ENCODE measurements at regions not wholly inside any gene's neighbourhood (a gene's known extent, or its start where the extent isn't known, plus 50 kb on each side); places are given as distances from the start of the nearest gene placed in this dataset.
"Not testable (repeated sequence)": the region's sequence is repeated elsewhere in the genome, so short reads cannot be mapped to it uniquely, and the experiment has no call there.

DNA sequence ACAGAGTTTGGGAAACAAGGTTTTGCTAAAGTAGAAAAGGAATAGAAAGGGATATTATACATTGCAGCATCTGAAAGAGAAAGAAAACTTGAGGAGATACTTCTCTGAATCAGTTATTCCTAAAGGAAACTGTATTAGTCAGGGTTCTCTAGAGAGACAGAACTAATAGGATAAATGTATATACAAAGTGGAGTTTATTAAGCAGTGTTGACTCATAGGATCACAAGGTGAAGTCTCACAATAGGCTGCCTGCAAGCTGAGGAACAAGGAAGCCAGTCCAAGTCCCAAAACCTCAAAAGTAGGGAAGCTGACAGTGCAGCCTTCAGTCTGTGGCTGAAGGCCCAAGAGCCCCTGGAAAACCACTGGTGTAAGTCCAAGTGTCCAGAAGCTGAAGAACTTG is 167.6 kb upstream of the TMEM106B start:
- POLR2A ChIA-PET (ENCODE audit: unreplicated experiment); H3K79me1 ChIP-seq (ENCODE audit: low read depth in 1 of 2, low read length in 2 of 2); H3K56ac ChIP-seq (ENCODE audit: extremely low read depth, insufficient read depth, low read length); H3K27me3 ChIP-seq (ENCODE audit: control insufficient read depth, insufficient read depth, low read length); H4K20me1 ChIP-seq (ENCODE audit: insufficient read depth, low read length); H3K4ac ChIP-seq (ENCODE audit: low read depth, low read length); H2AK5ac ChIP-seq (ENCODE audit: low read depth, low read length); H3K9me1 ChIP-seq (ENCODE audit: insufficient read depth, low read length); H2AFZ ChIP-seq (replicated peaks; ENCODE audit: low read length, poor library complexity); H3K4me1 ChIP-seq (ENCODE audit: control insufficient read depth, insufficient read depth, low read length); H2AK9ac ChIP-seq (replicated peaks; ENCODE audit: low read depth, low read length, poor library complexity); H3K23ac ChIP-seq (ENCODE audit: low read depth, low read length); H3K9me3 ChIP-seq (ENCODE audit: control insufficient read depth, insufficient read depth, low read length); H3K4me3 ChIP-seq (ENCODE audit: insufficient read depth, low read depth, low read length); BruUV-seq (replicated peaks); H3K36me3 ChIP-seq (ENCODE audit: control insufficient read depth, insufficient read depth, low read length); H3K9ac ChIP-seq (ENCODE audit: low read depth, low read length); intact Hi-C loops (cut with micrococcal nuclease); dilution Hi-C loops (cut with HindIII; ENCODE audit: low sequenced_read_pairs, unreplicated experiment); in situ Hi-C loops (cut with MboI; ENCODE audit: low sequenced_read_pairs); CTCF ChIA-PET; H2BK5ac ChIP-seq (ENCODE audit: low read depth, low read length, poor library complexity, severe bottlenecking): not testable (repeated sequence)
- H3K18ac ChIP-seq (ENCODE audit: low read depth, low read length) = peak overlapping the region; percentile 68; the same call in 1 of the 2 replicates
- H4K5ac ChIP-seq (ENCODE audit: low read depth, low read length) = peak overlapping the region; percentile 50; the same call in 1 of the 2 replicates
- peak overlapping the region in 1 of 2 experiments; percentile 56; a peak in 2 of 4 replicates for H4K8ac ChIP-seq (ENCODE audit: low read depth in 2 of 2, low read length in 2 of 2)
- peak overlapping the region; percentile 15; the same call in 1 of the 2 replicates for H3K14ac ChIP-seq (replicated peaks; ENCODE audit: low read depth, low read length)
- peak overlapping the region; percentile 68 for H2BK120ac ChIP-seq (ENCODE audit: low read depth, low read length)
- ATAC-seq (ENCODE audit: low read depth) (peak; percentile 89), DNase-seq (peak; percentile 85)
- H3K4me2 ChIP-seq (ENCODE audit: low read depth, low read length) = peak overlapping the region; percentile 76; the same call in 1 of the 2 replicates
- peak overlapping the region; percentile 50; the same call in 1 of the 2 replicates for H4K91ac ChIP-seq (ENCODE audit: insufficient read depth, low read depth, low read length)
- peak overlapping the region; percentile 81 for H2BK20ac ChIP-seq (ENCODE audit: low read depth, low read length)
- H3K27ac ChIP-seq (ENCODE audit: insufficient read depth, low read length) = peak overlapping the region; percentile 40
- H2BK15ac ChIP-seq (ENCODE audit: low read depth, low read length) = 0 out of 3 replicates have a peak overlapping the region, but pooled peaks have one; percentile 38
